Stimulated activated effector memory CD8-positive, alpha-beta T cell treated with anti-CD3 and anti-CD28 coated beads, Interleukin-12 subunit alpha, Interleukin-12 subunit beta, amount 100 ng/mL, for 72 hours (primary cell): ENCODE measurements at regions not wholly inside any gene's neighbourhood (a gene's known extent, or its start where the extent isn't known, plus 50 kb on each side); places are given as distances from the start of the nearest gene placed in this dataset.

Source experiments
- ATAC-seq: fragments of 150-1000 bp; cut with Tn5 transposase; 2 replicates; pipeline ENCODE4 v1.10.0; 2021
- DNase-seq, 2 donors: peaks; one replicate each; pipeline ENCODE4 v3.0.0; 2021 to 2022; ENCODE audit warnings: low spot score in 2 of 2
- H3K27ac Mint-ChIP-seq: one replicate; pipeline ENCODE4 v1.8.0; 2022; ENCODE audit warnings: mild to moderate bottlenecking, mixed read lengths
- H3K36me3 Mint-ChIP-seq: one replicate; pipeline ENCODE4 v1.8.0; 2022; ENCODE audit warnings: mild to moderate bottlenecking, mixed read lengths
- H3K4me1 Mint-ChIP-seq: one replicate; pipeline ENCODE4 v1.8.0; 2022; ENCODE audit warnings: mixed read lengths
- H3K4me3 Mint-ChIP-seq: one replicate; pipeline ENCODE4 v1.8.0; 2022; ENCODE audit warnings: mild to moderate bottlenecking, mixed read lengths
- H3K9me3 Mint-ChIP-seq: one replicate; pipeline ENCODE4 v1.8.0; 2022; ENCODE audit warnings: mixed read lengths

DNA sequence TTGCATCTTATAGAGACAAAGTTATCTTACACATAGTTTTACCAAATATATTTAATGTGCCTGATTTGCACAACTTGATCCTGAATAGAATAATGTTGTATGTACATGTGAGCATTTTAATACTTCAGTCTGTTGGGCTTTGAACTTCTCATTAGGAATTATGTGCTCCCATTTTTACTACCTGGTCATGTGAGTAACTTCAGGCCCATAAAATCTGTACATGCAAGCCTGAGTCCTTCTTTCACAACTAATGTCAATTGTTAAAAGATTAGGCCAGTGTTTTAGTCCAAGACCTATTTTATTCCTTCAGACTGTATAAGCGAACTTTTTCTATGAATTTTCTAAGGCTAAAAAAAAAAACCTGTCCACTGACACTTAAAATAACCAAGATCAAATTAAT is 715.4 kb downstream of the CDH8 start:
- no peak for DNase-seq
- H3K9me3 Mint-ChIP-seq = peaks cover 13% of the 10 kb centered on the region
- no peak overlapping the region for H3K27ac Mint-ChIP-seq
- H3K36me3 Mint-ChIP-seq = no peaks in the 10 kb centered on the region
- no peak overlapping the region for H3K4me3 Mint-ChIP-seq
- no peaks in the 10 kb centered on the region for H3K4me1 Mint-ChIP-seq
- ATAC-seq = no peak

DNA sequence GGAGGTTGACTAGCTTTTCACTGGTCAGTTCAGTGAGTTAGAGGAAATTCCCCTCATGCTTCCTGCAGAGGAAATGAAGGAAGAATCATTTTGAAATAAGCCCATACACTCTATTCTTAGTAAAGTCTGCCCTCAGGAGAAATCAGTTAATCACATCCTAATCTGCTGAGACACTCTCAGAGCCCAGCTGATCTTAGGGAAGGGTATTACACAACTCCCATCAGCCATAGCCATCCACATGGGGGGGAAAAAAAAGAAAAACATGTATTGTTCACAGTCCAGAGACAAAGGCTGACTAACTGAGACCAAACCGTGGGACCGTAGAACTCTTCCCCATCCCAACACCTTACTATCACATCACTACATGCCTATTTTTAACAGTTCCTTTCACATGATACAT is 722.3 kb downstream of the CDH8 start:
- Mint-ChIP-seq H3K4me1 (no peaks in the 10 kb centered on the region), H3K4me3 (no peak overlapping the region), H3K9me3 (peaks cover 32% of the 10 kb centered on the region), H3K36me3 (no peaks in the 10 kb centered on the region), H3K27ac (no peak overlapping the region)
- no peak for DNase-seq
- no peak for ATAC-seq

DNA sequence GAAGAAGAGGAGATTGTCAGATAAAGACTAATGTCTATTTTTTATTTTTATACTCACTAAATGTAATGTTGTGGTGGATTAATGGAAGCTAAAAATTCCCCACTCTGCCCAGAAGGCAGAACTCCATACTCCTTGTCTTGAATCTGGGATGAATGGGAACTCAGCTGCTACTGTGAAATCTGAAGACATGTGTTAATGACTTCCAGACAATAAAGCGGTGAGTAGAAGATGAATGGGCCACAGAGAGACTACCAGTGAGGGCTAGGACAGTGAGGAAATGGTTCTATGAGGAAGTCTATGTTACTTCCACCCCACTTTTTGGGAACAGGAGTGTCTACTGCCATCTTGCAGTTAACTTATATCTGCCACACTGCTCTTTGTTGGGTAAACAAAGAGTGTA is 726.9 kb downstream of the CDH8 start:
- H3K9me3 Mint-ChIP-seq = peaks cover 33% of the 10 kb centered on the region
- ATAC-seq (no peak), DNase-seq (no peak)
- H3K36me3 Mint-ChIP-seq = no peaks in the 10 kb centered on the region
- no peaks in the 10 kb centered on the region for H3K4me1 Mint-ChIP-seq
- no peak overlapping the region for H3K27ac Mint-ChIP-seq
- H3K4me3 Mint-ChIP-seq = no peak overlapping the region

DNA sequence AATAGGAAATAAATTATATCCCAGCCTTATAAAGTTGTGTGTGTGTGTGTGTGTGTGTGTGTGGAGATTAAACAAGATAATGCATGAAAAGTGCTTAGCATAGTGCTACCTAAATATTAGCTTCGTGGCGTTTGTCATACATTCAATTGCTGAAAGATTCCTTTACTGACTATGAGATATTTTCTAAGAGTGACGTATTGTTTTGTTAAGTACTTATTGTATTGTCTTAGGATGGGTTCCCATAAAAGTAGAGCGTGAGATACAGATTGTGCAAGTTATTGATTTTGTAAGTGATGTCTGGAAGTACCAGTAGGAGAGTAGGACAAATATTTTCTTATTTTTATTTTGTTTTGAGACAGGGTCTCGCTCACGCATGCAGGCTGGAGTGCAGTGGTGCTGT is 730.0 kb downstream of the CDH8 start:
- Mint-ChIP-seq H3K4me3 (no peak overlapping the region), H3K36me3 (no peaks in the 10 kb centered on the region), H3K4me1 (no peaks in the 10 kb centered on the region), H3K9me3 (peaks cover 34% of the 10 kb centered on the region), H3K27ac (no peak overlapping the region)
- no peak for DNase-seq
- ATAC-seq = no peak

DNA sequence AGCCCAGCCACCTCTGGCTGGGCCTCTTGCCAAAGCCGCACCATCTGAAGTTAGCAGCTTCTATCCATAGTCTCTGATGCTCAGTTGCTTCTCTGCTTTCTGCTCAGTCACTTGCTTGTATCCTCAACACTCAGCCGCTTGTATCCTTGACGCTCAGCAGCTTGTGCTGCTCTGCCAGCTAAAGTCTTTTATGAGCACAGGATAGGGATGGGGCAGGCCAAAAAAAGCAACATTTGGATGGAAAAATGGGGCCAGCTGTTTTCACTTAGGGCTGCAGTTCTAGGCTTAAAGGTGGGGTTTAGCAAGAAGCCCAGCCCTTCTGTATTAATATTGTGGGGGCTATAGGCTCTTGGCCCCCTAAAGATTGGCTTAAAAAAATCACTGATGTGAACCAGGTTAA is 739.4 kb downstream of the CDH8 start:
- no peaks in the 10 kb centered on the region for H3K4me1 Mint-ChIP-seq
- DNase-seq (no peak), ATAC-seq (no peak)
- no peak overlapping the region for H3K27ac Mint-ChIP-seq
- H3K9me3 Mint-ChIP-seq = peaks cover 16% of the 10 kb centered on the region
- no peaks in the 10 kb centered on the region for H3K36me3 Mint-ChIP-seq
- no peak overlapping the region for H3K4me3 Mint-ChIP-seq

GRCh38 chr16:61296305-61296704 is 739.9 kb downstream of the CDH8 start:
- Mint-ChIP-seq H3K9me3 (peaks cover 13% of the 10 kb centered on the region), H3K36me3 (no peaks in the 10 kb centered on the region), H3K4me3 (no peak overlapping the region), H3K4me1 (no peaks in the 10 kb centered on the region), H3K27ac (no peak overlapping the region)
- no peak for ATAC-seq
- no peak for DNase-seq

DNA sequence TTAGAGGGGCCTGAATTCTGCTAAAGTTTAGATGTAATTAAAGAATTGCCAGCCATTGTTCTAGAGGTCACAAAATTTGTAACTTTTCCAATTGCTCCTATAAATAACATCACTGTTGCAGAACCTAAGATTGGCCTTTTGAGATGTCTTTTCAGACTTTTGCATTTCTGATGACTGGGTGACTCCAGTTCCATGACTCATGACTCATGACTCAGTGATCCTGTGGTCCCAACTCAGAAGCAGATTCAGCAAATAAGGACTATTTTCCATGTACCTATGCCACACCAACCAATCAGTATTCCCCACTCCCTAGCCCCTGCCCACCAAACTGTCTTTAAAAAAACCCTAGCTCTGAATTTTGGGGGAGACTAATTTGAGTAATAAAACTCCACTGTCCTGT is 740.9 kb downstream of the CDH8 start:
- ATAC-seq (no peak), DNase-seq (no peak)
- H3K9me3 Mint-ChIP-seq = peaks cover 12% of the 10 kb centered on the region
- H3K4me1 Mint-ChIP-seq = no peaks in the 10 kb centered on the region
- no peak overlapping the region for H3K27ac Mint-ChIP-seq
- H3K4me3 Mint-ChIP-seq = no peak overlapping the region
- no peaks in the 10 kb centered on the region for H3K36me3 Mint-ChIP-seq

DNA sequence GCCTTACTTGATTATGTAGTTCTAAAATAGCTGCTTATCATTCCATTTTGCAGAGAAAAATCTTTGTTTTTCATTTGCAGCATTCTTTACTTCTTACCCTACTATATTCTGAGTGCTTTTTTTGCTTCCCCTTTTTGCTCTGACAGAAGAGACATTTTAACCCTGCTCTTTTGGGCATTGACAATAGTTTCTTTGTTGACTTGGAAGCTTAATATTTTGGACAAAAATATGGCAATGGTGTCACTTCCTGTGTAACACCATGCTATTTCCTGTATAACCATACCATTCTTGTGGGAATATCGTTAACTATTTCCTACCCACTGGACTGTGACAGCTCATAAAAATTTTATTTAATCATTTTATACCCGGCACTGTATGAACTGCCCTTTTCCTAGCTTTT is 747.1 kb downstream of the CDH8 start:
- no peak overlapping the region for H3K4me3 Mint-ChIP-seq
- no peak for ATAC-seq

GRCh38 chr16:61277849-61278248 is 758.4 kb downstream of the CDH8 start:
- Mint-ChIP-seq H3K27ac (no peak overlapping the region), H3K4me3 (no peak overlapping the region), H3K9me3 (peaks cover 17% of the 10 kb centered on the region), H3K4me1 (no peaks in the 10 kb centered on the region), H3K36me3 (no peaks in the 10 kb centered on the region)
- ATAC-seq (no peak), DNase-seq (no peak)

More for the DNA sequence above, 747.1 kb downstream of the CDH8 start:
- Mint-ChIP-seq H3K36me3 (no peaks in the 10 kb centered on the region), H3K27ac (no peak overlapping the region), H3K4me1 (no peaks in the 10 kb centered on the region), H3K9me3 (peaks cover 22% of the 10 kb centered on the region)
- DNase-seq = no peak

- Mint-ChIP-seq H3K9me3 (peaks cover 19% of the 10 kb centered on the region), H3K36me3 (no peaks in the 10 kb centered on the region), H3K4me3 (no peak overlapping the region), H3K27ac (no peak overlapping the region), H3K4me1 (no peaks in the 10 kb centered on the region)
- no peak for DNase-seq
- ATAC-seq = peak; percentile 16
These were observed 762.0 kb downstream of the CDH8 start for GRCh38 chr16:61274211-61274610.

- H3K4me1 Mint-ChIP-seq = no peaks in the 10 kb centered on the region
These were observed 765.5 kb downstream of the CDH8 start for GRCh38 chr16:61270726-61271125.

GRCh38 chr16:61263400-61263799 is 772.8 kb downstream of the CDH8 start:
- no peaks in the 10 kb centered on the region for H3K36me3 Mint-ChIP-seq

More at GRCh38 chr16:61270726-61271125, 765.5 kb downstream of the CDH8 start:
- no peak for DNase-seq
- Mint-ChIP-seq H3K27ac (no peak overlapping the region), H3K4me3 (no peak overlapping the region), H3K9me3 (peaks cover 16% of the 10 kb centered on the region), H3K36me3 (no peaks in the 10 kb centered on the region)
- no peak for ATAC-seq

DNA sequence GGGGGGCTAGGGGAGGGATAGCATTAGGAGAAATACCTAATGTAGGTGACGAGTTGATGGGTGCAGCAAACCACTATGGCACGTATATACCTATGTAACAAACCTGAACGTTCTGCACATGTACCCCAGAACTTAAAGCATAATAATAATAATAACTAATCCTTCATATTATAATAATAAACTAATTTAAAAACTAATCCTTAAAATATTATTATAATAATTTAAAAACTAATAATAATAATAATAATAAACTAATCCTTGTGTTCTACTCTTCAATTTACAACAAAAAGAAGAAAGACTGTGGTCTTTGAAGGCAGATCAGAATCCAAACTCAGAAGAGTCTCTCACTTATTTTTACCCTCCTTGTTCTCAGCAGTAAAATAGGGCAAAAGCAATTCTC is 774.9 kb downstream of the CDH8 start:
- no peak for DNase-seq

More at GRCh38 chr16:61263400-61263799, 772.8 kb downstream of the CDH8 start:
- DNase-seq (no peak), ATAC-seq (no peak)
- H3K4me3 Mint-ChIP-seq = no peak overlapping the region
- H3K27ac Mint-ChIP-seq = no peak overlapping the region
- H3K9me3 Mint-ChIP-seq = peaks cover 18% of the 10 kb centered on the region
- no peaks in the 10 kb centered on the region for H3K4me1 Mint-ChIP-seq

DNA sequence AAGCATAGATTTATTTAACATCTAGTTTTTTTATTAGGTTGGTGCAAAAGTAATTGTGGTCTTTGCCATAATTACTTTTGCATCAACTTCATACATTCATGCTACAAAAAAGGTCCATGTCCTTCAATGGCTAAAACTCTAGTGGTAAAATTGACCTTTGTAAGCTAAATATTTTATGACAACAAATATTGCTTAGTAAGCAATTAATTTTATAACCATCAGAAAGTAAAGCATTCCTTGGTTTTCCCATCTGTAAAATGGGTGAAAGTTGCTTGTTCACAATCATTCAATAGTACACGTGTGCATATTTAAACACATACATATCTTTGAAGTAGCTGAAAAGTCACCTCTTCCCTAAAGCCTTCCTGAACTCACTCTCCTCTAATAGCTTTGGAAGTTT is 789.6 kb downstream of the CDH8 start:
- Mint-ChIP-seq H3K9me3 (peaks cover 21% of the 10 kb centered on the region), H3K4me3 (no peak overlapping the region), H3K36me3 (no peaks in the 10 kb centered on the region), H3K4me1 (no peaks in the 10 kb centered on the region), H3K27ac (no peak overlapping the region)
- ATAC-seq (no peak), DNase-seq (no peak)

More for the DNA sequence above, 774.9 kb downstream of the CDH8 start:
- Mint-ChIP-seq H3K4me3 (no peak overlapping the region), H3K9me3 (peaks cover 19% of the 10 kb centered on the region), H3K4me1 (no peaks in the 10 kb centered on the region), H3K36me3 (no peaks in the 10 kb centered on the region), H3K27ac (no peak overlapping the region)
- no peak for ATAC-seq

DNA sequence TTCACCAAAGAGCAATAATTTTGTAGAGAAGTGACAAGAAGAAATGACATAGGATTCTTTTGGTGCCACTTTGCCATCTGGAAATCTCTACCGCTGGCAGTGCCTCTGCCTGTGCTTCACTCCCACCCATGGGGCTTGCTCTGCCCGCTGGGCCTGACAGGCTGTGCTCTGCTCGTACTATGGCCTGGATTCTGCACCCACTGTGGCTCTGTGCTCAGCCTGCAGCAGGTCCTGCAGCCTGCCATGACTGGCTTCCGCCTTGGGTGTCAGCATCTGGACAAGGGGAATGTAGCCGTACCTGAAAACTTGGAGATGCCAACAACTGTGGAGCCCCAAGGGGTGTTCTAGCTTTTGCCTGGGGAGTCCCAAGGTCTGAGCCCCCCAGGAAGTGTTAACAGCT is 792.3 kb downstream of the CDH8 start:
- H3K9me3 Mint-ChIP-seq = peaks cover 18% of the 10 kb centered on the region

GRCh38 chr16:61237884-61238485 is 798.3 kb downstream of the CDH8 start:
- no peak for ATAC-seq
- Mint-ChIP-seq H3K36me3 (no peaks in the 10 kb centered on the region), H3K4me1 (no peaks in the 10 kb centered on the region), H3K4me3 (no peak overlapping the region), H3K27ac (no peak overlapping the region), H3K9me3 (peaks cover 9% of the 10 kb centered on the region)
- DNase-seq = no peak

More for the DNA sequence above, 792.3 kb downstream of the CDH8 start:
- ATAC-seq (no peak), DNase-seq (no peak)
- Mint-ChIP-seq H3K27ac (no peak overlapping the region), H3K4me1 (no peaks in the 10 kb centered on the region), H3K4me3 (no peak overlapping the region), H3K36me3 (no peaks in the 10 kb centered on the region)

DNA sequence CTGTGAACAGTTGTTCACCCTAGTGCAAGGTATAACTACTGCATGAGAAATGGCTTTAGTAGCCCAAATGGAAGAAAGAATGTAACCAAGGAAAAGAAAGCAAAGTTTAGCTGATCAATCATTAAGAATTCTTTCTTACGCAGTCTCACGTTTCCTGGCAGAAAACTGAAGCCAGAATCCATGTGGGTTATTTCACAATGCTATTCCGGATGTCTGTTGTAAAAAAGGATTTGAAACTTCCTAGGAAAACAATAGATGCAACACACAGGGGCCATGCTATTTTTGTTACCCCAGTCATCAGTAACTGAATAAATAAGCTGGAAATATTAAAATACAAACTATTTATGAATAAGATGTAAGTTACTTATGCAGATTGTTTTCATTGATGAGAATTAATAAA is 802.5 kb downstream of the CDH8 start:
- ATAC-seq = no peak
- Mint-ChIP-seq H3K36me3 (no peaks in the 10 kb centered on the region), H3K4me1 (no peaks in the 10 kb centered on the region), H3K4me3 (no peak overlapping the region), H3K27ac (no peak overlapping the region), H3K9me3 (peaks cover 22% of the 10 kb centered on the region)
- no peak for DNase-seq
